AG09319 (cell line): ENCODE measurements at regions not wholly inside any gene's neighbourhood (a gene's known extent, or its start where the extent isn't known, plus 50 kb on each side); places are given as distances from the start of the nearest gene placed in this dataset.

Experiments
- DNase-seq: peaks from one replicate; pipeline ENCODE4 v3.0.0-alpha.2; 2010; ENCODE audit warnings: low read depth; ENCODE audit errors: extremely low read depth
- CTCF ChIP-seq: IDR thresholded peaks from 2 replicates; pipeline ENCODE4 v1.5.1; 2011; ENCODE audit warnings: low read depth, mild to moderate bottlenecking, inconsistent platforms, low read length, moderate library complexity

GRCh38 chr5:101143526-101143925 lies 240.4 kb upstream of the ST8SIA4 start:
- DNase-seq: no peak
- TF ChIP-seq CTCF: no peak

- DNase-seq: no peak
- TF ChIP-seq CTCF: no peak
These were observed 239.0 kb upstream of the ST8SIA4 start for GRCh38 chr5:101142102-101142501.

GRCh38 chr5:101136454-101136853 lies 233.4 kb upstream of the ST8SIA4 start:
- no peak for DNase-seq
- no peak for TF ChIP-seq CTCF

- no peak for TF ChIP-seq CTCF
- DNase-seq: no peak
These were observed 220.3 kb upstream of the ST8SIA4 start for GRCh38 chr5:101123363-101123762.

GRCh38 chr5:101112645-101113044 lies 209.6 kb upstream of the ST8SIA4 start:
- no peak for DNase-seq
- no peak for TF ChIP-seq CTCF

- DNase-seq: no peak
- TF ChIP-seq CTCF: no peak
These were observed 200.8 kb upstream of the ST8SIA4 start for GRCh38 chr5:101103874-101104273.

- TF ChIP-seq CTCF: no peak
- DNase-seq: no peak
These were observed 199.4 kb upstream of the ST8SIA4 start for GRCh38 chr5:101102506-101102905.
